ENCODE measurements at regions not wholly inside any gene's neighbourhood (a gene's known extent, or its start where the extent isn't known, plus 50 kb on each side); places are given as distances from the start of the nearest gene placed in this dataset.
A peak's percentile ranks its signal among the peaks of the same experiment; 100 is the strongest.

GRCh38 chr3:72123908-72124441, 339.0 kb upstream of the PROK2 start:
- WGBS = 52% methylated on average over 7 of the region's 7 CpGs
- H3K27me3 ChIP-seq = no peaks in the 10 kb centered on the region
- TF ChIP-seq POLR2AphosphoS5 (IDR thresholded peaks at IDR 0.05) = peak; percentile 62 to 68
- TF ChIP-seq POLR2A (IDR thresholded peaks at IDR 0.05; ENCODE audit: low read depth) = no peak
- TF ChIP-seq, protein P1, sequence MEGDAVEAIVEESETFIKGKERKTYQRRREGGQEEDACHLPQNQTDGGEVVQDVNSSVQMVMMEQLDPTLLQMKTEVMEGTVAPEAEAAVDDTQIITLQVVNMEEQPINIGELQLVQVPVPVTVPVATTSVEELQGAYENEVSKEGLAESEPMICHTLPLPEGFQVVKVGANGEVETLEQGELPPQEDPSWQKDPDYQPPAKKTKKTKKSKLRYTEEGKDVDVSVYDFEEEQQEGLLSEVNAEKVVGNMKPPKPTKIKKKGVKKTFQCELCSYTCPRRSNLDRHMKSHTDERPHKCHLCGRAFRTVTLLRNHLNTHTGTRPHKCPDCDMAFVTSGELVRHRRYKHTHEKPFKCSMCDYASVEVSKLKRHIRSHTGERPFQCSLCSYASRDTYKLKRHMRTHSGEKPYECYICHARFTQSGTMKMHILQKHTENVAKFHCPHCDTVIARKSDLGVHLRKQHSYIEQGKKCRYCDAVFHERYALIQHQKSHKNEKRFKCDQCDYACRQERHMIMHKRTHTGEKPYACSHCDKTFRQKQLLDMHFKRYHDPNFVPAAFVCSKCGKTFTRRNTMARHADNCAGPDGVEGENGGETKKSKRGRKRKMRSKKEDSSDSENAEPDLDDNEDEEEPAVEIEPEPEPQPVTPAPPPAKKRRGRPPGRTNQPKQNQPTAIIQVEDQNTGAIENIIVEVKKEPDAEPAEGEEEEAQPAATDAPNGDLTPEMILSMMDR (IDR thresholded peaks at IDR 0.05) = no peak
- H3K36me3 ChIP-seq = no peaks in the 10 kb centered on the region
- H3K4me1 ChIP-seq = peaks cover 2 to 15% (median 13%) of the 10 kb centered on the region in 4 donors
- H3K27ac ChIP-seq (replicated peaks in 1 of 4) = peak overlapping the region in 1 of 4 donors; percentile 18
- no peaks in the 10 kb centered on the region for H3K9me3 ChIP-seq
- intact Hi-C loops (cut with DNase I) = no loop called here
- no peak for DNase-seq (ENCODE audit: extremely low spot score)
- H3K4me3 ChIP-seq = no peak overlapping the region

- DNase-seq (ENCODE audit: extremely low spot score) = no peak
- WGBS = 81% methylated on average over 5 of the region's 5 CpGs
- no peaks in the 10 kb centered on the region for H3K27me3 ChIP-seq
- intact Hi-C loops (cut with DNase I) = no loop called here
- no peak overlapping the region for H3K4me3 ChIP-seq
- peaks cover 0 to 24% (median 20%) of the 10 kb centered on the region in 4 donors for H3K4me1 ChIP-seq
- no peak overlapping the region for H3K27ac ChIP-seq (replicated peaks in 1 of 4)
- no peaks in the 10 kb centered on the region for H3K9me3 ChIP-seq
- H3K36me3 ChIP-seq = no peaks in the 10 kb centered on the region
- no peak for TF ChIP-seq POLR2A (IDR thresholded peaks at IDR 0.05; ENCODE audit: low read depth)
These were observed 336.1 kb upstream of the PROK2 start for GRCh38 chr3:72120806-72121778.

- no peak for TF ChIP-seq POLR2AphosphoS5 (IDR thresholded peaks at IDR 0.05)
- TF ChIP-seq POLR2A (IDR thresholded peaks at IDR 0.05; ENCODE audit: low read depth) = no peak
- no peak for TF ChIP-seq EP300 (IDR thresholded peaks at IDR 0.05)
- TF ChIP-seq, protein P1 (IDR thresholded peaks at IDR 0.05) = no peak
- Histone ChIP-seq H3K4me1 (peaks cover 0 to 30% (median 23%) of the 10 kb centered on the region in 4 donors), H3K4me3 (no peak overlapping the region), H3K27me3 (no peaks in the 10 kb centered on the region), H3K9me3 (no peaks in the 10 kb centered on the region), H3K27ac (replicated peaks in 1 of 4) (no peak overlapping the region), H3K36me3 (no peaks in the 10 kb centered on the region)
- DNase-seq (ENCODE audit: extremely low spot score) = no peak
- 92% methylated on average over 4 of the region's 4 CpGs for WGBS
- intact Hi-C loops (cut with DNase I) = no loop called here
These were observed 335.1 kb upstream of the PROK2 start for GRCh38 chr3:72120039-72120438.

DNA sequence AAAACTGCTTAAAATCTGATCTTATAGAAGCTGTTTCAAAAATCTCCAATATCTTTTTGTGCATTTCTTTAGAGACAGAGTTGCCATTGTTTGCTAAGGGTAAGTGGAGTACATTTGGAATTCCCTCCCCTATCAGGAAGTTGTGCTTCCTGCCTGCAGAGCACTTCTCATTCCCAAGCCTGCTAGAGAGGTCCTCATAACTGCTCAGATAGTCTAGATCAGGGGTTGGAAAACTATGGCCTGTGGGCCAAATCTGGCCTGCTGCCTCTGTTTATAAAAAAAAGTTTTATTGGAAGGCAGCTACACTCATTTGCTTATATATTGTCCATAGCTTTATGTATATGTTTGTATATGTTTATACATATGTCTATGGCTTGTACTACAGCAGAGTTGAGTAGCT, 333.7 kb upstream of the PROK2 start:
- intact Hi-C loops (cut with DNase I) = no loop called here
- TF ChIP-seq POLR2A (IDR thresholded peaks at IDR 0.05; ENCODE audit: low read depth) = no peak
- H3K27ac ChIP-seq (replicated peaks in 1 of 4) = no peak overlapping the region
- no peak overlapping the region for H3K4me3 ChIP-seq
- H3K4me1 ChIP-seq = peaks cover 3 to 33% (median 23%) of the 10 kb centered on the region in 4 donors
- no peaks in the 10 kb centered on the region for H3K9me3 ChIP-seq
- DNase-seq (ENCODE audit: extremely low spot score) = no peak
- H3K27me3 ChIP-seq = no peaks in the 10 kb centered on the region
- H3K36me3 ChIP-seq = no peaks in the 10 kb centered on the region

DNA sequence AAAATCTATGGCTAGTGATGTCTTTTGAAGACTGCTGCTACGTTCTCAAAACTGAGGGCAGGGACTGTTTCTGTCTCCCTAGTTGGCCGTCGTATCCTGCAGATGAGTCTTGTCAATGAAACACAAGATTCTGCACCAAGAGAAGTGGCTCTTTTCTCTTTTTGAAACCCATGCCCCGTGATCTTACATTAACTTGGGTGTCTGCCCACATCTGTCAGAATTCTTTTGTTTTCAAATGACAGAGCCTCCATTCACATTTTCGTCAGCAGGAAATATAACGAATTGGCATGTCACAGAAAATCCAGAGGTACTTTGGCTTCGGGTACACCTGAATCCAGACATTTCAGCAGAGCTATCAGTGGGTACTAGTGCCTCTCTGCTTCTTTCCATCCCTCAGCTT, 331.3 kb upstream of the PROK2 start:
- DNase-seq (ENCODE audit: extremely low spot score) = no peak
- H3K9me3 ChIP-seq = no peaks in the 10 kb centered on the region
- 92% methylated on average over 7 of the region's 7 CpGs for WGBS
- no peak overlapping the region for H3K27ac ChIP-seq (replicated peaks in 1 of 4)
- TF ChIP-seq EP300 (IDR thresholded peaks at IDR 0.05) (no peak), POLR2A (IDR thresholded peaks at IDR 0.05; ENCODE audit: low read depth) (no peak)
- TF ChIP-seq, protein P1 (IDR thresholded peaks at IDR 0.05) = no peak
- H3K4me1 ChIP-seq = peaks cover 5 to 54% (median 35%) of the 10 kb centered on the region in 4 donors
- H3K27me3 ChIP-seq = no peaks in the 10 kb centered on the region
- intact Hi-C loops (cut with DNase I) = no loop called here
- no peak overlapping the region for H3K4me3 ChIP-seq
- no peaks in the 10 kb centered on the region for H3K36me3 ChIP-seq

Data from esophagus muscularis mucosa (tissue), 4 donors.